Left ventricle myocardium inferior (tissue), 1 donor: ENCODE measurements at regions not wholly inside any gene's neighbourhood (a gene's known extent, or its start where the extent isn't known, plus 50 kb on each side); places are given as distances from the start of the nearest gene placed in this dataset.

ENCODE experiments used
- DNase-seq: peaks from one replicate; pipeline ENCODE4 v3.0.0-alpha.2; 2020
- H3K27ac ChIP-seq: fragments of 200-600 bp; replicated peaks from 2 replicates; pipeline ENCODE4 v1.8.0; 2021
- H3K27me3 ChIP-seq: fragments of 200-600 bp; 2 replicates; pipeline ENCODE4 v1.8.0; 2021; ENCODE audit warnings: low read depth
- H3K36me3 ChIP-seq: fragments of 200-600 bp; 2 replicates; pipeline ENCODE4 v1.8.0; 2021
- H3K4me1 ChIP-seq: fragments of 200-600 bp; 2 replicates; pipeline ENCODE4 v1.8.0; 2021
- H3K4me3 ChIP-seq: fragments of 200-600 bp; 2 replicates; pipeline ENCODE4 v1.8.0; 2021; ENCODE audit warnings: mild to moderate bottlenecking, moderate library complexity
- H3K9me3 ChIP-seq: fragments of 200-600 bp; replicated peaks from 2 replicates; pipeline ENCODE4 v1.8.0; 2021
- CTCF ChIP-seq: fragments of 200-600 bp; IDR thresholded peaks from 2 replicates; pipeline ENCODE4 v1.8.0; 2021; ENCODE audit warnings: antibody characterized with exemption, mild to moderate bottlenecking, borderline replicate concordance
- intact Hi-C: fragments of 100-400 bp; cut with micrococcal nuclease; formaldehyde crosslinking; loops from one replicate; pipeline ENCODE4 v1.11.0; 2022
- donor health status: DM: no; HTN: yes; CAD: no; lungs with severe emphysema.

GRCh38 chr3:103787879-103788278 is 1353.1 kb downstream of the ZPLD1 start:
- TF ChIP-seq CTCF = no peak
- H3K4me1 ChIP-seq = no peaks in the 10 kb centered on the region

GRCh38 chr3:103791786-103792515 is 1357.1 kb downstream of the ZPLD1 start:
- DNase-seq = no peak
- Histone ChIP-seq H3K9me3 (peaks cover 8% of the 10 kb centered on the region), H3K4me3 (no peak overlapping the region), H3K27me3 (no peaks in the 10 kb centered on the region), H3K36me3 (no peaks in the 10 kb centered on the region), H3K27ac (no peak overlapping the region), H3K4me1 (no peaks in the 10 kb centered on the region)
- no peak for TF ChIP-seq CTCF
- intact Hi-C loops = no loop called here

More at GRCh38 chr3:103787879-103788278, 1353.1 kb downstream of the ZPLD1 start:
- Histone ChIP-seq H3K36me3 (no peaks in the 10 kb centered on the region), H3K27me3 (no peaks in the 10 kb centered on the region), H3K27ac (no peak overlapping the region), H3K4me3 (no peak overlapping the region), H3K9me3 (peaks cover 8% of the 10 kb centered on the region)
- intact Hi-C loops = no loop called here
- DNase-seq = no peak

- no peak overlapping the region for H3K4me3 ChIP-seq
- no peak for DNase-seq
Observed at GRCh38 chr3:103794656-103795055, 1359.8 kb downstream of the ZPLD1 start.

GRCh38 chr3:103796068-103796467 is 1361.3 kb downstream of the ZPLD1 start:
- no peaks in the 10 kb centered on the region for H3K27me3 ChIP-seq
- no peaks in the 10 kb centered on the region for H3K36me3 ChIP-seq
- no peak overlapping the region for H3K4me3 ChIP-seq
- H3K4me1 ChIP-seq = no peaks in the 10 kb centered on the region
- DNase-seq = no peak
- H3K27ac ChIP-seq = no peak overlapping the region
- intact Hi-C loops = no loop called here
- no peak for TF ChIP-seq CTCF
- H3K9me3 ChIP-seq = no peaks in the 10 kb centered on the region

More at GRCh38 chr3:103794656-103795055, 1359.8 kb downstream of the ZPLD1 start:
- no peaks in the 10 kb centered on the region for H3K27me3 ChIP-seq
- intact Hi-C loops = no loop called here
- no peak for TF ChIP-seq CTCF
- H3K27ac ChIP-seq = no peak overlapping the region
- H3K36me3 ChIP-seq = no peaks in the 10 kb centered on the region
- H3K9me3 ChIP-seq = peaks cover 8% of the 10 kb centered on the region
- H3K4me1 ChIP-seq = no peaks in the 10 kb centered on the region

- intact Hi-C loops = no loop called here
- no peak for TF ChIP-seq CTCF
Observed at GRCh38 chr3:103803787-103804186, 1369.0 kb downstream of the ZPLD1 start.

More at GRCh38 chr3:103803787-103804186, 1369.0 kb downstream of the ZPLD1 start:
- Histone ChIP-seq H3K4me1 (no peaks in the 10 kb centered on the region), H3K36me3 (no peaks in the 10 kb centered on the region), H3K27ac (no peak overlapping the region), H3K4me3 (no peak overlapping the region), H3K9me3 (peaks cover 17% of the 10 kb centered on the region), H3K27me3 (no peaks in the 10 kb centered on the region)
- DNase-seq = no peak
